HG03571 (cell line): ENCODE measurements at regions not wholly inside any gene's neighbourhood (a gene's known extent, or its start where the extent isn't known, plus 50 kb on each side); places are given as distances from the start of the nearest gene placed in this dataset.
"Not testable (repeated sequence)": the region's sequence is repeated elsewhere in the genome, so short reads cannot be mapped to it uniquely, and the experiment has no call there.

Experiments used
- ATAC-seq: cut with Tn5 transposase; IDR thresholded peaks from one replicate; pipeline ENCODE4 v1.9.1; 2021; ENCODE audit not compliant: unreplicated experiment

DNA sequence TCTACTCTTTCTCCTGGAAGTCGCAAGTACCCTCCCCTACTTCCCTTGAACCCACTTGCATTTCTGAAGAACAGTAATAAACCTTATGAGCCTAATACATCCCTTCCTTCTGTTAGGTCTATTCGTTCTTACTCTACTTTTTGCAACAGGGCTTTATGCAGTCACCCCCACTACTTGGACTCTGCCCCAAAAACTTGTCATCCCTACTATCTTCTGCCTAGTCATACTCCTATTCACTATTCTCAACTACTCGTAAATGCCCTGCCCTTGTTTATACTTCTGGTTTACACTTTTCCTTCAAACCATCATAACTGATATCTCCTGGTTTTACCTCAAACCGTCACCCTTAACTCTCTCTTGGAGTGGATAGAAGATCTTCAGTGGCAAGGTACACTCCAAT lies 55.2 kb upstream of the SLIT2 start:
- ATAC-seq = no peak

DNA sequence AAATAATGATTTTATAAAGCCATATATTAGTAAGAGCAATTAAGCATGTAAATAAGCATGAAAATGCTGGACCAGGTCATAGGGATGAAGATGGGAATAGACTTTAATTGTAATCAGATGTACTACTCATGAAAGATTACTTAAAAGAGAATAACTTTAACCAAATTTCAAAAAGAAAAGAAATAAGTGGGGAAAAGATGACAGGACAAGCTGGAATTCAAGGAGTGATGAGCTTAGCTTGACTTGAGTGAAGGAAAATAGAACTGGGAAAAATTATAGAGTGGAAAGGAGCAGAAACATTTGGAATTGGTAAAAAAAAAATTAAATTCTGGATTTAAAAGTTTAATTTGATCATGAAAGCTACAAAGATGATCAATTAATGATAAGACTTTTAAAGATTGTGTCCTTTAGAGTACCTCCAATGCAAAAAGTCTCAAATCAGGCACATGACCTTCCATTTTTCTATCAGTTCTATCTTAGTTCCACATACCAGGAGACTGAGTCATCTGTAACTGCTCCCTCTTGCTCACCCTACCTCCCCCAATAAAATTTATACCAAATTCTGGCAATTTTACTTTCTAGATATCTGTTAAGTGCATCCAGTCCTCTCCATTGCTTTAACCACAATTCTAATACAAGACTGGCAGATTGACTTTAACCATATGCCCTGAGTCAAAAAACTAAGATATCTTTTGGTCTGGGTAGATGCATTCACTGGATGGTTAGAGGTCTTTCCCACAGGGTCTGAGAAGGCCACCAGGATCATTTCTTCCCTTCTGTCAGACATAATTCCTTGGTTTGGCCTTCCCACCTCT lies 56.4 kb upstream of the SLIT2 start:
- ATAC-seq = no peak

DNA sequence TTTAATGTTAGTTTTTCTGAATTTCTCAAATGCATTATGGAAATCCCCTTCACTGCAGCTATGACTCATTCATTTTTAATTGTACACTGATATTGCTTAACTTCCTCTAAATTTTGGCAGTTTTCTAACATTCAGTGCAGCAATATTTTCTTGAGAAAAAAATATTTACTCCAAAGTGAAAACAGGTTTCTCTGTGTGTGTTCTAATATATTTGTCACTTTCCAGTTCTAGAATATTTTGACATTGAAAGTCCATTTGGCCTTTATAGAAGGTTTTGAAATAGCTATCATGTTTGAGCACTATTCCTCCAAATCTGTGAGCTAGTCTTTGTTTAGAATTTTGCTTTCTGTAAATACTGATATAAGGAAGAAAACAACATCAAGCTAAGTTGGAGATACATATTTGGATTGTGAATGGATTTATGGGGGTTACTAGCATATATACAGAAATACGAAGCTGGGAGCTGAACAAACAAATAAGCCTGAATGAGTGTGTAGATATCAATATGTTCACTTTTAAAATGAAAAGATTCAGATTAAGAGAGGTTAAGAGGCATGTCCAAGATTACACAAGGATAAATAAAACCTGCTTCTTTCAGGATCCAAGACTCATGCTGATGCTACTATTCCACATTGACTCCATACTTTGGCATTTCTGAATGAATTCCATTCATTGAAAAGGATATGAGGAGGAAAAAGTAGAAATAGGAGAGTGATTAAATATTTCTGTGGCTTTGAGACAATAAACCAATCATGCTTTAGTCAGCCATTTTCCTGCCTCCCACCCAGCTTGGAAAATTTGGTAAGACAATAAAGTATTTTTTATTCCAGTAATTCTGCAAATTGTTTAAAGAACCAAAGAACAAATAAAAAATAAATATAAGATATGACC lies 57.3 kb upstream of the SLIT2 start:
- ATAC-seq = no peak

DNA sequence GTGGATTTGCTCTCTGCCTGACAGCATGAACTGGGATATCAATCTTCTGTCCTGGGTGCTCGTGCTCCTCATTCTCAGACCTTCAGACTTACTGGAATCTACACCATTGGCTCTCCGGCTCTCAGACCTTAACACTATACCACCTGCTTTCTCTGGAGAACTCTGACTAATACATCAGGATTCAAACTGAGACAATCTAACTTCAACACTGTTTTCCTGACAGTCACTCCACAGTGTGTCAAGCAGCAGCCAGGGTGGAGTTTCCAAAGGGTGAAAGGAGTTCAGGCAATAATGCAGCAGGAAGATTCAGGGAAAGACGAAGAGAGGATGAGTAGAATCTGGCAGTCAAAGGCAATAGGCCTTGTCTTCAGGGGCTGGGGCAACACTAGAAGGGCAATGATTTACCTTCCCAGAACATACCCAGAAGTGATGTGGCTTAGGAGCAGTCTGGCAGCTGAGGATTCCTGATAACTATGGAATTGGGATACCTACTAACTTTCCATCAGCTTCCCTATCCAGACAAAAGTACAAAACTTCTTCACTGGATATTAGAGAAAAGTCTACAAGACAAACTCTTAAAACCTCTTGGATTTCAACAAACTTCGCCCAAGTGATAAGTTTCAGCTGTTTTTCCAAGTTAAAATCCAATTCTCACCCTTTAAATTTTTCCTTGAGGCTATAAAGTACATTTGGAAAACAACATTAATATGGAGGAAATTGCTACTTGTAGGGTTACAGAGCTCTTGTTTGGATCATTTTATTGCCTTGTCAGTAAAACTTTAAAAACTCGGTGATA lies 58.4 kb upstream of the SLIT2 start:
- no peak for ATAC-seq

DNA sequence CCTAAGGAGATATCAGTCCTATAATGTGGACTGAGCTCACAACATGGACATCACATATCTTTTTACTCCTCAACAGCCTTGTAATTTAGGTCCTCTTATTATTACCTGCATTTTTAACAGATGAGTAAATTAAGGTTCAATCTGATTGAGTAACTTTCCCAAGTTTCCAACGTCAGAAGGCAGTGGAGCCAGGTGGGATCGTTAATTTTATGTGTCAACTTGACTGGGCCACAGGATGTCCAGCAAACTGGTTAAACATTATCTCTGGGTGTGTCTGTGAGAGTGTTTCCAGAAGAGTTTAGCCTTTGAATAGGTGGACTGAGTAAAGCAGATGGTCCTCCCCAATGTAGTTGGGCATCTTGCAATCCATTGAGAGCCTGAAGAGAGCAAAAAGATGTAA lies 59.0 kb upstream of the SLIT2 start:
- no peak for ATAC-seq

DNA sequence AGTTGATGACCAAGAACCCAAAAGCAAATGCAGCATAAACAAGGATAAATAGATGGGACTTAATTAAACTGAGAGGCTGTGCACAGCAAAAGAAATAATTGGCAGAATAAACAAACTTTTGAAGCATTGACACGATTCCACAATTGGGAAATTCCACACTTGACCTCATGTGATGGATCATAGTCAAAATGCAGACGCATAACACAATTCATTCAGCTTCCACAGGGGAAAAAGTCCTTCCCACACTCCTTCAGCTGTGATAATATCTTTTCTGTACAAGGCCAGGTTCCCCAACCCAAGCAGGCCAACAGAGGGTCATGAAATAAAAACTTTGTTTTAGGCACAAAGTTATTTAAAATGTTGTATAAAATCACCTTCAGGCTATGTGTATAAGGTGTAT lies 66.6 kb upstream of the SLIT2 start:
- ATAC-seq = no peak

DNA sequence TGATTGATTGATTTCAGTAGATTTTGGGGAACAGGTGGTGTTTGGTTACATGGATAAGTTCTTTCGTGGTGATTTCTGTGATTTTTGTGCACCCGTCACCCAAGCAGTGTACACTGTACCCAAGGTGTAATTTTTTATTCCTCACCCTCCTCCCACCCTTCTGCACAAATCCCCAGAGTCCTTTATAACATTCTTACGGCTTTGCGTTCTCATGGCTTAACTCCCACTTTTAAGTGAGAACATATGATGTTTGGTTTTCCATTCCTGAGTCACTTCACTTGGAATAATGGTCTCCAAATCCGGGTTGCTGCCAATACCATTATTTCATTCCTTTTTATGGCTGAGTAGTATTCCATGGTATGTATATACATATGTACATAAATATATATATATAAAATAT lies 68.6 kb upstream of the SLIT2 start:
- not testable (repeated sequence) for ATAC-seq

DNA sequence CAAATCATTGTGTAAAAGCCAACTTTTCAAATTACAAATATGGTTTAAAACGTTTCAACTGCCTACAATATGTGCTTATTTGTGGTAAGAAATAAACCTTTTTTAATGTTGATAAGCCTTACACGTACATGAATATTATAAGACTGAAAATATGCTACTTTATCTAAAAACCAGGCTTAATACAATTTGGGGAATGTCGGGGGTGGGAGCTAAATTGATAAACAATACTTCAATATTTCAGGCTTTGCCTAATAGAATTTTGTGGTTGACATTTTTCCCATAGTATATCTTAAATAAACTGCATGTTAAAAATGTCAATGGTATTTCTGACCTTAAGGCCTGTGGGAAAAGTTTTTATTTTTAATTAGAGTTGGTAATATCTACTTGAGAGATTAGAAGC lies 69.8 kb upstream of the SLIT2 start:
- ATAC-seq = no peak

DNA sequence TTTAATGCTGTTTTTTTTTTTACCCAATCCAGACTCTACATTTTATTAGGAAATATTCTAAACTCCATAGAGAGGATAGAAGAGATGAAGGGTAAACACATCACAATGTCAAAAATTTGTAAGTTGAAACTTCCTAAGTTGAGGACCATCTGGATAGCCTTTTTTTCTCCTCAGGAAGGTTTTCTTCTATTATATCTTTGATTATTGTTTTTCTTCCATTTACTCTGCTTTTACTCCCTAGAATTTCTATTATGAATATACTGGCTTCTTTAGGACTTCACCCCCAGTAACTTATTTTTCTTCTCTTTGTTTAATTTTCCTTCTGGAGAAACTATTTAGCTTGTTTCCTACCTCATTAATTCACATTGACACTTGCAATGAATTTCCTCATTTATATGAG lies 71.2 kb upstream of the SLIT2 start:
- no peak for ATAC-seq

DNA sequence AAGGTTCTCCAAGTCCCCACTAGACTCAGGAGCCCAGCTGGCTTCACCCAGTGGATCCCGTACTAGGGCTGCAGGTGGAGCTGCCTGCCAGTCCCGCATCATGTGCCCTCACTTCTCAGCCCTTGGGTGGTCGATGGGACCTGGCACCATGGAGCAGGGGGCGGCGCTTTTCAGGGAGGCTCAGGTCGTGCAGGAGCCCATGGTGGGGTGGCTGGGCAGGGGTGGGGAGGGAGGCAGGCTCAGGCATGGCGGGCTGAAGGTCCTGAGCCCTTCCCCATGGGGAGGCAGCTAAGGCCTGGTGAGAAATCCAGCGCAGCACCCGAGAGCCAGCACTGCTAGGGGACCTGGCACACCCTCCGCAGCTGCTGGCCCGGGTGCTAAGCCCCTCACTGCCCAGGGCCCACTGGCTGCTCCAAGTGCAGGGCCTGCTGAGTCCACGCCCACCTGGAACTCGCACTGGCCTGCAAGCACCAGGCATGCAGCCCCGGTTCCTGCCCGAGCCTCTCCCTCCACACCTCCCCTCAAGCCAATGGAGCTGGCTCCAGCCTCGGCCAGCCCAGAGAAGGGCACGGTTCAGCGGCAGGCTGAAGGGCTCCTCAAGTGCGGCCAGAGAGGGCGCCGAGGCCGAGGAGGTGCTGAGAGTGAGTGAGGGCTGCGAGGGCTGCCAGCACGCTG lies 72.7 kb upstream of the SLIT2 start:
- no peak for ATAC-seq

DNA sequence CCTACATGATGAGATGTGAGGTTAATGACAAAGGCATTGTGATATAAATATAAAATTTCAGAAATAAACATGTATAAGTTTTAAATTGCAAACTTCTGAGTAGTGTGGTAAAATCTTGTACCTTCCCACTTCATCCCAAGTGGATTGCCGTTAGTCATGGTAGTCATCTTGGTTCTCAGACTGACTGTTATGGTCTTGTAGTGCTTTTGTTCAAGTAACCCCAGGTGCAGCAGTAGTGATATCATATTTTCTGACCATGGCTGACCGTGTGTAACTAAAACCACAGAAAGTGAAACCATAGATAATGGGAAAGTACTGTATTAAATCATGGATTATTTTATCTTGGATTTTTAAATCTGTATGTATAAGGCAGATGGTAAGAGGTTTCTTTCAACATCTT lies 74.8 kb upstream of the SLIT2 start:
- no peak for ATAC-seq

DNA sequence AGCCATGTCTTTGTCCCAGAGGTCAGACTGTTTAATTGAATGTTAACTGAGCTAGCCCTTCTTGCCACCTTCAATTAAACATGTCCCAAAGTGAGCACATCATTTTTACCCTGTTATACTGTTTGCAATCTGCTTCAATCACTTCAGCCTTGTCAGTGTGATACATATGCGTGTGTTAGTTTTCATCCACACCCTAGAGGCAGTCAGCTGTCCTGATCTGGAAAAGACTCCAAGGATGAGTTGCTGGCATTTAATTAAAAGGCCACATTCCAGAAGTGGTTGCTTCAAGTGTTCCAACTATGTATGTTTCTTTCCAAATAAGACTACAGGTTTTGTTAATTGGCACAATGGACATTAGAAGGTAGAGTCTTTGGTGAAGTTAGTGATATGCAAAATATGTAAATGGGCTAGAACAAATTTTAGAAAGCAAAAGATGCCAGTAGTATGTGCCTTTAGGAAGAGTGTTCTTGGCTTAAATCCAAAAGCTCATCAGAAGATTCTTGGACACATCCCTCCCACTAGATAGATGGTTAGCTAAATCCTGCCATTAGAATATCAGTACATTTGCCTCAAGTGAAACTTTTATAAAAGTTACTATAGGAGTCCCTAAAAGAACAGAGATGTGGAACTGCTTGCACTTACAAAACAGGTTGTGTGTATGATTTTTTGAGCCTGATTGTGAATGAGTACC lies 79.5 kb upstream of the SLIT2 start:
- ATAC-seq = no peak

DNA sequence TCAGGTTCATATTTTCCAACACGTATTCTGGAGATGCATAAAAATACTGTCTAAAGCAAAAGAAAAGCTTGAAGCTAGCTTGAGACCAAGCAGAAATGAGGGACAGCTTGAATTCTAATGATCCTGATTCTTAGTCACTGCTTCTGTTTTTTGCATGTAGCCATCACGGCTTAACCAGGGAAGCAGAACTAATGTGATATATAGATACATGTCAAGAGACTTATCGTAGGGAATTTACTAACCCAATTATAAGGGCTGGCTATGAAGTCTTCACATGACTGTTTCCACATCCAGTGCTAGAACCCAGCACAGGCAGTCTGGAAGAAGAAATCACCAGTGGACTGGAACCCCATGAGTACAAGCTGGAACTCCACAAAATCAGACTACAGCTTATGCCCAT lies 85.2 kb upstream of the SLIT2 start:
- ATAC-seq = no peak

DNA sequence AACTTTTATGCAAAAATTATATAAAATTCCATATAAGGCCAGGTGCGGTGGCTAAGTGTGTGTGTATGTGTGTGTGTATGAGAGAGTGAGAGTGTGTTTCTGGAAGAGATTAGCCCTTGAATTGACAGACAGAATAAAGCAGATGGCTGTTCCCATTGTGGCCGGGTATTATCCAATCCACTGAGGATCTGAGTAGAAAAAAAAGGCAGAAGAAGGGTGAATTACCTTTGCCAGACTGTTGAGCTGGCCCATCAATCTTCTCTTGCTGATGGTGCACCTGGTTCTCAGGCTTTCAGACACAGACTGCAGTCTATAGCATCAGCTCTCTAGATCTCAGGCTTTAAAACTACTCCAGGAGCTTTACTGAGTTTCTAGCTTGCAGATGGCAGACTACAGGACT lies 92.2 kb upstream of the SLIT2 start:
- ATAC-seq = no peak

DNA sequence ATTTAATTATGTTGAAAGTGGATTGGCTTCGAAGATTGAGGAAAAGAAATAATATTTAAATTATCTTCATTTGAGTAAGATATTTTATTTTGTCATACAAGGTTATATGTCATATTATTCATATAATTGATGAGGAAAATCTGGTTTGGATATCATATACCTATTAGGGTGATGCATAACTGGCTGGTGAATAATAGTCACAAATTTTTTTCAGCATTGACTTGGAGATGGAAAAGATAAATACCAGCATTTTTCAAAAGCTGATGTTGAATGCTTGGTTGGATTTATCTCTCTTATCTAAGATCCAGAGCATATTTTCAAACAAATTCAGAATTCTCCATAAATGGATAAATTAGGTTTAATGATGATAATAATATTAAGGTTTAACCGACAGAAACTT lies 93.5 kb upstream of the SLIT2 start:
- ATAC-seq = no peak

DNA sequence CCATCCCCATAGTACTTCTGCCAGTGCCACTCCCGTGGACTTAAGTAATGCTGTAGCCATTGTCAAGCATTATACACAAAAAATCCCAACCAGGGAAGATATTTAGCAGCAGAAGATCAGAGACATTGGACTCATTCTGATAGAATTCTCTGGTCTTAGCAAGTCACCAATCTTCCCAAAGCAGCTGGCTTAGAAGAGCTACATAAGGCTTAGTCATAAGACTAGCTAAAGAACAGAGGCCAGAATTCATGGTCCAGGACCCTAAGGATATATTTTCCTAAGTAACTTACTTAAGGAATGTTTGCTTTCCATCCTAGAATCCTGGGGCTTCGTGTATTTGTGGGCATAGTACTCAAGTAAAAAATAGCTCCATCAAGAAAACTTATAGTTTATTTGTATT lies 100.3 kb upstream of the SLIT2 start:
- no peak for ATAC-seq

DNA sequence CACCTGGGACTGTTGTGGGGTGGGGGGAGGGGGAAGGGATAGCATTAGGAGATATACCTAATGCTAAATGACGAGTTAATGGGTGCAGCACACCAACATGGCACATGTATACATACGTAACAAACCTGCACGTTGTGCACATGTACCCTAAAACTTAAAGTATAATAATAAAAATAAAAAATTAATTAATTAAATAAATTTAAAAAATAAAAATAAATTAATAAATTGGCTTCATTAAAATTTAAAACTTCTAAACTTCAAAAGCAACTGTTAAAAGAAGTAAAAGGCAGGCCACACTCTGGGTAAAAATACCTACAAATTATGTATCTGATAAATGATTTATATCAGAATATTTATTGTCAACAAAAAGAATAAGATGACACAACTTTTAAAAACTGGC lies 102.6 kb upstream of the SLIT2 start:
- not testable (repeated sequence) for ATAC-seq

DNA sequence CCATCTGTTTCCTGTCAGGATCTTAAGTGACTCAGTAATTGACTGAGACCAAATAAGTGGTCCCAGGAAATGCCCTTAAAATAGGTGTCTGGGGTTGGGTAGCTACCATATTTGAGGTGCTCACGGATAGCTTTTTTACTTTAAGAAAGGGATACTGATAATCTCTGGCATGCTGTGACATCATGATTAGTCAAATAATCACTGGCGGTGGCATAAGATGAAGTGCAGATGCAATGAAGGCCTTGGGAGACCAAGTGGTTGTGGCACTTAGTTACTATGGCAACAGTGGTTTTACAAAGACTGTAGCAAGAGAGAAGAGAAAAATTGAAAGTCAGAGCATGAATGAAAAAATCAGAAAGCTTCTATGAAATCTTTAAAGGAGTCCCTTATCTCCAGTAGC lies 114.5 kb upstream of the SLIT2 start:
- no peak for ATAC-seq

DNA sequence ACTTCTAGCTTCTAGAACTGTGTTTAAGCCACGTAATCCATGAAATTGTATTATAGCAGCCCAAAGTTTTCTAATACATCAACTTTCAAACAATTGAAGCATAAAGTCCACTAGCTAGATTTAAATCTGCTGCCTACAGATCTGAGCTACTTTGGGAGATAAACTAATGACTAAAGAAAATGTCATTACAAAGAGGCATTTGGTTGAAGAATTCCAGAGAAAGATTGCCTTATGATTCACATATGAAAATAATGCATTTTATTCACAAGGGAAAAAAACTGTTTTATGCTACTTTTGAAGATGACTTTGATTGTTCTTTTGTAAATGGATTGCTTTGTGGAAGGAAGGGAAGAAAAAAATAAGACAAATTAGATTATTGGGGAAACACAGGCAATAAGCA lies 124.1 kb upstream of the SLIT2 start:
- ATAC-seq = no peak

DNA sequence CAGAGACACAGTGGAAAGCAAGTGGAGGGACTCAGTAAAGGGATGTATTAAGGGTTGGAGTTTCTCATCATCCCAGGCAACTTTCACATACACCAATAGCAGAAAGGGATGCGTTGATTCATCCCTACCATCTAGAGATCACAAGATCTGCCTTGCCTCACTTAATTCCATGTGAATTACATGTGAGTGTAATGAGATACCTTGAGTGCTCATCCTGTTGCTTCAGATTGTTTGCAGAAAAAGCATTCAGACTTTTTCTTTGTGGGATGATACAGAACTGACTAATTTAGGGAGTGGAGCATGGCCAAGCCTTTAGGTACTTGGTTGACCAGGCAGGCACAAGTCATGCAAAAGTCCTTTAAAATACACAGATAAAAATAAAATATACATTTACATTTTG lies 124.8 kb upstream of the SLIT2 start:
- no peak for ATAC-seq
